Peyer's patch (tissue), 4 donors: ENCODE measurements at regions not wholly inside any gene's neighbourhood (a gene's known extent, or its start where the extent isn't known, plus 50 kb on each side); places are given as distances from the start of the nearest gene placed in this dataset.
"Not testable (repeated sequence)": the region's sequence is repeated elsewhere in the genome, so short reads cannot be mapped to it uniquely, and the experiment has no call there.

Experiments
- DNase-seq, 3 donors: peaks; one replicate each; pipeline ENCODE4 v3.0.0-alpha.2; 2017 to 2019
- H3K27ac ChIP-seq, 4 donors: fragments of 200-600 bp; sonication (generic); one replicate each; pipeline ENCODE4 v1.5.1; 2016 to 2019
- H3K27me3 ChIP-seq, 2 donors: fragments of 200-600 bp; sonication (generic); one replicate each; pipeline ENCODE4 v1.5.1; 2019
- H3K36me3 ChIP-seq, 3 donors: fragments of 200-600 bp; sonication (generic); one replicate each; pipeline ENCODE4 v1.5.1; 2016 to 2019
- H3K4me1 ChIP-seq, 4 donors: fragments of 200-600 bp; sonication (generic); one replicate each; pipeline ENCODE4 v1.5.1; 2016 to 2019
- H3K4me3 ChIP-seq, 4 donors: fragments of 200-600 bp; sonication (generic); 1 replicate in 3 of 4; 2 replicates in 1 of 4; pipeline ENCODE4 v1.5.1; 2016 to 2019; ENCODE audit warnings: mild to moderate bottlenecking in 1 of 4
- H3K9me3 ChIP-seq, 4 donors: fragments of 200-600 bp; sonication (generic); one replicate each; pipeline ENCODE4 v1.5.1; 2016 to 2019; ENCODE audit warnings: mild to moderate bottlenecking in 1 of 4
- POLR2A ChIP-seq, 2 donors: fragments of 450-650 bp; IDR thresholded peaks; one replicate each; pipeline ENCODE4 v1.5.1; 2017; ENCODE audit warnings: antibody characterized with exemption in 2 of 2, mild to moderate bottlenecking in 2 of 2, moderate library complexity in 2 of 2
- TF ChIP-seq, protein P1 (sequence below), 6 experiments: fragments of 450-650 bp in 4 of 6; fragments of 200-600 bp in 2 of 6; sonication (generic) in 1 of 6; IDR thresholded peaks; one replicate each; pipeline ENCODE4 v1.5.1; 2017 to 2019; ENCODE audit warnings: antibody characterized with exemption in 6 of 6, mild to moderate bottlenecking in 3 of 6, moderate library complexity in 1 of 6

- no peaks in the 10 kb centered on the region for H3K9me3 ChIP-seq
- no peak overlapping the region for H3K4me3 ChIP-seq
- H3K36me3 ChIP-seq, result no peaks in the 10 kb centered on the region
- no peak for TF ChIP-seq POLR2A (IDR thresholded peaks at IDR 0.05)
- TF ChIP-seq, protein P1, sequence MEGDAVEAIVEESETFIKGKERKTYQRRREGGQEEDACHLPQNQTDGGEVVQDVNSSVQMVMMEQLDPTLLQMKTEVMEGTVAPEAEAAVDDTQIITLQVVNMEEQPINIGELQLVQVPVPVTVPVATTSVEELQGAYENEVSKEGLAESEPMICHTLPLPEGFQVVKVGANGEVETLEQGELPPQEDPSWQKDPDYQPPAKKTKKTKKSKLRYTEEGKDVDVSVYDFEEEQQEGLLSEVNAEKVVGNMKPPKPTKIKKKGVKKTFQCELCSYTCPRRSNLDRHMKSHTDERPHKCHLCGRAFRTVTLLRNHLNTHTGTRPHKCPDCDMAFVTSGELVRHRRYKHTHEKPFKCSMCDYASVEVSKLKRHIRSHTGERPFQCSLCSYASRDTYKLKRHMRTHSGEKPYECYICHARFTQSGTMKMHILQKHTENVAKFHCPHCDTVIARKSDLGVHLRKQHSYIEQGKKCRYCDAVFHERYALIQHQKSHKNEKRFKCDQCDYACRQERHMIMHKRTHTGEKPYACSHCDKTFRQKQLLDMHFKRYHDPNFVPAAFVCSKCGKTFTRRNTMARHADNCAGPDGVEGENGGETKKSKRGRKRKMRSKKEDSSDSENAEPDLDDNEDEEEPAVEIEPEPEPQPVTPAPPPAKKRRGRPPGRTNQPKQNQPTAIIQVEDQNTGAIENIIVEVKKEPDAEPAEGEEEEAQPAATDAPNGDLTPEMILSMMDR (IDR thresholded peaks at IDR 0.05), result no peak
- H3K27me3 ChIP-seq, result no peaks in the 10 kb centered on the region
- no peak for DNase-seq
- no peaks in the 10 kb centered on the region for H3K4me1 ChIP-seq
- no peak overlapping the region for H3K27ac ChIP-seq
Measured at GRCh38 chr11:12585861-12586260, 88.4 kb upstream of the TEAD1 start.

DNA sequence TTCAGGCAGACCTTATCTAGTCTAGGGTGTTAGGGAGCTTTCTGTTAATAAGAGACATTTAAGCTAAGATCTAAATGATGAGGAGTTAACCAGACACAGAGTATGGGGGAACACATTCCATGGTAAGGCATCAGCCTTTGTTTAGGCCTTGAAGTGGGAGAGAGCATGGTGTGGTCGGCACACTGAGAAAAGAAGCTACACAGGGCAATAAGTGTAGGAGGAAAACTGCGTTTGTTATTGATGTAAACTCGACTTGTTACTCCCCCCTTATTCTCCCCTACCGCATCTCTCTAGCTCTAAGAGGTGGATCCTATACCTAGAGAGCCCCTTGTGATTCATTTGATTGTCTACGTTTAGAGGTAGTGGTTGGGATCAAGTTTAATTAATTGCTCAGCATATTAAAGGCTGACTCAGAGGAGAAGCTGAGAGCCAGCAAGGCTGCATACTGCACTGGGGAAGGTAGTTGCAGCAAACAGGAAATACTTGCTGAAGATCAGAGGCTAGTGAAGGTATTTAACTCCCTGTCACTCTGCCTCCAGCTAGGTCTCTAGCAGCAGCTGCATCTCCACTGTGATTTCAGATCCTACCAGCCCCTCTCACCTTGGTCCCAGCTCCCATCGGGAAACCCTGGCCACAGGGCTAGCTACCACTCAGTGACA lies 86.8 kb upstream of the TEAD1 start:
- Histone ChIP-seq H3K27me3 (no peaks in the 10 kb centered on the region), H3K27ac (no peak overlapping the region), H3K36me3 (no peaks in the 10 kb centered on the region), H3K4me3 (no peak overlapping the region), H3K4me1 (no peaks in the 10 kb centered on the region), H3K9me3 (no peaks in the 10 kb centered on the region)
- TF ChIP-seq, protein P1 (IDR thresholded peaks at IDR 0.05), result no peak
- no peak for TF ChIP-seq POLR2A (IDR thresholded peaks at IDR 0.05)
- DNase-seq, result no peak

- no peak for DNase-seq
- no peak for TF ChIP-seq POLR2A (IDR thresholded peaks at IDR 0.05)
- TF ChIP-seq, protein P1 (IDR thresholded peaks at IDR 0.05), result no peak
- no peaks in the 10 kb centered on the region for H3K9me3 ChIP-seq
- no peaks in the 10 kb centered on the region for H3K36me3 ChIP-seq
- H3K4me3 ChIP-seq, result no peak overlapping the region
- H3K27me3 ChIP-seq, result no peaks in the 10 kb centered on the region
- H3K4me1 ChIP-seq, result no peaks in the 10 kb centered on the region
- H3K27ac ChIP-seq, result no peak overlapping the region
Measured at GRCh38 chr11:12591706-12592105, 82.5 kb upstream of the TEAD1 start.

GRCh38 chr11:12592283-12592682 lies 81.9 kb upstream of the TEAD1 start:
- Histone ChIP-seq H3K27me3 (no peaks in the 10 kb centered on the region), H3K27ac (no peak overlapping the region), H3K9me3 (no peaks in the 10 kb centered on the region), H3K36me3 (no peaks in the 10 kb centered on the region), H3K4me1 (no peaks in the 10 kb centered on the region), H3K4me3 (no peak overlapping the region)
- TF ChIP-seq, protein P1 (IDR thresholded peaks at IDR 0.05), result no peak
- TF ChIP-seq POLR2A (IDR thresholded peaks at IDR 0.05), result no peak
- no peak for DNase-seq

DNA sequence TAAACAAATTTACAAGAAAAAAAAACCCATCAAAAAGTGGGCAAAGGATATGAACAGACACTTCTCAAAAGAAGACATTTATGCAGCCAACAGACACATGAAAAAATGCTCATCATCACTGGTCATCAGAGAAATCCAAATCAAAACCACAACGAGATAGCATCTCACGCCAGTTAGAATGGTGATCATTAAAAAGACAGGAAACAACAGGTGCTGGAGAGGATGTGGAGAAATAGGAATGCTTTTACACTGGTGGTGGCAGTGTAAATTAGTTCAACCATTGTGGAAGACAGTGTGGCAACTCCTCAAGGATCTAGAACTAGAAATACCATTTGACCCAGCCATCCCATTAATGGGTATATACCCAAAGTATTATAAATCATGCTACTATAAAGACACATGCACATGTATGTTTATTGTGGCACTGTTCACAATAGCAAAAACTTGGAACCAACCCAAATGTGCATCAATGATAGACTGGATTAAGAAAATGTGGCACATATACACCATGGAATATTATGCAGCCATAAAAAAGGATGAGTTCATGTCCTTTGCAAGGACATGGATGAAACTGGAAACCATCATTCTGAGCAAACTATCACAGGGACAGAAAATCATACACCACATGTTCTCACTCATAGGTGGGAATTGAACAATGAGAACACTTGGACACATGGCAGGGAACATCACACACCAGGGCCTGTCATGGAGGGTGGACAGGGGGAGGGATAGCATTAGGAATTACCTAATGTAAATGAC lies 79.0 kb upstream of the TEAD1 start:
- not testable (repeated sequence) for H3K27ac ChIP-seq, DNase-seq, H3K4me3 ChIP-seq, H3K4me1 ChIP-seq, H3K9me3 ChIP-seq, H3K36me3 ChIP-seq, H3K27me3 ChIP-seq
